Kidney capillary endothelial cell (primary cell): ENCODE measurements at regions not wholly inside any gene's neighbourhood (a gene's known extent, or its start where the extent isn't known, plus 50 kb on each side); places are given as distances from the start of the nearest gene placed in this dataset.
"Not testable (repeated sequence)": the region's sequence is repeated elsewhere in the genome, so short reads cannot be mapped to it uniquely, and the experiment has no call there.

ENCODE experiments used
- DNase-seq: peaks from one replicate; pipeline ENCODE4 v3.0.0-alpha.2; 2018; ENCODE audit warnings: low spot score

- DNase-seq: no peak
These were observed 204.5 kb upstream of the PRDM1 start for GRCh38 chr6:105881608-105882007.

- no peak for DNase-seq
These were observed 206.1 kb upstream of the PRDM1 start for GRCh38 chr6:105880030-105880492.

GRCh38 chr6:105879146-105879545, 207.0 kb upstream of the PRDM1 start:
- DNase-seq: no peak

- DNase-seq: peak; percentile 14
These were observed 210.0 kb upstream of the PRDM1 start for GRCh38 chr6:105875974-105876640.

- no peak for DNase-seq
These were observed 211.1 kb upstream of the PRDM1 start for GRCh38 chr6:105874835-105875626.

- DNase-seq: no peak
These were observed 212.3 kb upstream of the PRDM1 start for GRCh38 chr6:105873799-105874198.

- DNase-seq: no peak
These were observed 212.9 kb upstream of the PRDM1 start for GRCh38 chr6:105873211-105873704.

GRCh38 chr6:105872249-105872648, 213.9 kb upstream of the PRDM1 start:
- no peak for DNase-seq

- DNase-seq: no peak
These were observed 214.6 kb upstream of the PRDM1 start for GRCh38 chr6:105871542-105871941.

GRCh38 chr6:105869835-105870440, 216.2 kb upstream of the PRDM1 start:
- no peak for DNase-seq

GRCh38 chr6:105868823-105869460, 217.2 kb upstream of the PRDM1 start:
- no peak for DNase-seq

GRCh38 chr6:105867821-105868220, 218.3 kb upstream of the PRDM1 start:
- no peak for DNase-seq

- no peak for DNase-seq
These were observed 218.9 kb upstream of the PRDM1 start for GRCh38 chr6:105867277-105867676.

GRCh38 chr6:105862936-105863607, 223.1 kb upstream of the PRDM1 start:
- DNase-seq: no peak

- not testable (repeated sequence) for DNase-seq
These were observed 225.2 kb upstream of the PRDM1 start for GRCh38 chr6:105860927-105861326.

GRCh38 chr6:105859457-105859856, 226.7 kb upstream of the PRDM1 start:
- no peak for DNase-seq

- not testable (repeated sequence) for DNase-seq
These were observed 227.5 kb upstream of the PRDM1 start for GRCh38 chr6:105858639-105859038.

GRCh38 chr6:105855433-105855832, 230.7 kb upstream of the PRDM1 start:
- no peak for DNase-seq

GRCh38 chr6:105853979-105854378, 232.2 kb upstream of the PRDM1 start:
- DNase-seq: not testable (repeated sequence)

GRCh38 chr6:105851606-105852005, 234.5 kb upstream of the PRDM1 start:
- DNase-seq: no peak

GRCh38 chr6:105851113-105851580, 235.0 kb upstream of the PRDM1 start:
- no peak for DNase-seq
